HG02885 (cell line): ENCODE measurements at regions not wholly inside any gene's neighbourhood (a gene's known extent, or its start where the extent isn't known, plus 50 kb on each side); places are given as distances from the start of the nearest gene placed in this dataset.

Experiments used
- ATAC-seq: cut with Tn5 transposase; IDR thresholded peaks from one replicate; pipeline ENCODE4 v1.9.1; 2021; ENCODE audit warnings: mild to moderate bottlenecking; ENCODE audit not compliant: unreplicated experiment, poor library complexity

DNA sequence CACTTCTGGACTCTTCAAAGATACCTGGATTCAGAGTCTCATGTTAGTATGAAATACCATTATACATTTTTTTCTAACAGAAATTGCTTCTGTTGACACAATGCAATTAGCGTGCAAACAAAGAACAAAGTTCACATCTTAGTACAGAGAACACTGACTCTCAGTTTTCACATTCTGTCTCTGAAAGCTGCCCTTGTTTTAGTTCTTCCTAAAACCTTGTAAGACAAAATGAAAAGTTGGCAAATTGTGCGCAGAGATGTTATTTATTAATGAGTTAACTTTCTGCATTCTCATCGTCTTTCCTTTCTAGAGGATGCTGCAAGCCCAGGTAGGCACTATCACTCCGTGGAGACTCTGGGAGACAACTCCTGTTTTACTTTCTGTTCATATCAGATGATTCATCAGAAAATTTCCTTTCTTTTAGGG, 377.3 kb upstream of the POU3F3 start:
- ATAC-seq: no peak

DNA sequence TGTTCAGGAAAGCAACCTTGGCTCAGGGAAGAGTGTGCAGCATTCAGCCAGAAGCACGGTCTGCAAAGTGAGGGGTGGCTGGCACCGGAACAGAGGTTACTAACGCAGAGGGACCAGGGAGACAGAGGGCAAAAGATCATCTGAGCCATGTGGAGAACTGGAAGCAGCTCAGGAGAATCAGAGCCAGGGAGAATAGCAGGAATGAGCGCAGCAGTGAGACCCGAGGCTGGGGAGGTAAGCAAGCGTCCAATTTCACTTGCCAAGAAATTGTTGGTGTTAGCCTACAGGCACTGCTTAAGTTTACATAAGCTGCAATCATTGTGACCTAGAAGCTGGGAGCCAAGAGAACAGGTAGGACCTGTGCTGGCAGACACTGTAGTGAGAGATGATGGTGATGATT, 372.6 kb upstream of the POU3F3 start:
- no peak for ATAC-seq

DNA sequence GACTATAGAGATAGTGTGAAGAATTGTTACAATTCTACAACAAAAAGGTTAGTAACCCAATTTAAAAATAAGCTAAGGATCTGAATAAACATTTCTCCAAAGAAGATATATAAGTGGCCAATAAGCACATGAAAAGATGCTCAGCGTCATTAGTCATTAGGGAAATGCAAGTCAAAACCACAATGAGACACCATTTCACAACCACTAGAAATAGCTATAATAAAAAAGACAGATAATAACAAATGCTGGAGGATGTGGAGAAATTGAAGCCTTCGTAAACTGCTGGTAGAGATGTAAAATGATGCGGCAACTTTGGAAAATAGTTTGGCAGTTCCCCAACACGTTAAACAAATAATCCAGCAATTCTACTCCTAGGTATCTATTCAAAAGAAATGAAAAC, 366.5 kb upstream of the POU3F3 start:
- no peak for ATAC-seq

DNA sequence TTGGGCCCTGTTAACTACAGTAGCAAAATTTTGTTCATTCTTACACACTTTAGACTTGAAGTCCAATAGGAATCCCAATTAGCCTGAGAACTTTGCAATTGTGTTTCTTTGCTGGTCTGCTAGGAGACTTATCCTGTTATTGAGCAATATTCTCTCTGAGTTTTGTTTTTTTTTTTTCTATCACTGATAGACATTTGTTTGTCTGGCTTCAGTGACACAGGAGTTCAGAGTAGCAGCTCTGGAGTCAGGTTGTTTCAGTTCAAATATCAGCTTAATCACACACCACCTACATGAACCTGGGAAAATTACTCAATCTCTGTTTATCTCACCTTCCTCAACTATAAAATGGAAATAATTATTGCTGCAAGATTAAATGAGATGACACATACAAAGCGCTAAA, 360.2 kb upstream of the POU3F3 start:
- ATAC-seq: no peak

DNA sequence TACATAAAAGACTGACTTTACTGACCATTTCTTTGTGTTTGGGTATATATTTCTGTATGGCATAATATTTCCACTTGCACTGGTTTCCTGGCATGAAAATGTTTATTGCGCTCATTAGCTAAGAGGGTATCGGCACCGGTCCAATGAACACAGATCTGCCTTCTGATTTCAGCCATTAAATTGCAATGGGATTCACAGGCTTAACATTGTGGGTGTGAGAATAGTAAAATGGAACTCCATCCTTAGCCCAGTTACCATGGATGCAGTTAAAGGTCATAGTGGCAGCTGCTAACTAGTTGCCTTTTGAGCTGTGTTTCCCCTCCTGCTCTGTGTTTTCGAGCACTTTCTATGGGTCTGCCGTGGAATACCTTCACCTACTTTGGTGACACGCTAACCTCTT, 352.6 kb upstream of the POU3F3 start:
- no peak for ATAC-seq

DNA sequence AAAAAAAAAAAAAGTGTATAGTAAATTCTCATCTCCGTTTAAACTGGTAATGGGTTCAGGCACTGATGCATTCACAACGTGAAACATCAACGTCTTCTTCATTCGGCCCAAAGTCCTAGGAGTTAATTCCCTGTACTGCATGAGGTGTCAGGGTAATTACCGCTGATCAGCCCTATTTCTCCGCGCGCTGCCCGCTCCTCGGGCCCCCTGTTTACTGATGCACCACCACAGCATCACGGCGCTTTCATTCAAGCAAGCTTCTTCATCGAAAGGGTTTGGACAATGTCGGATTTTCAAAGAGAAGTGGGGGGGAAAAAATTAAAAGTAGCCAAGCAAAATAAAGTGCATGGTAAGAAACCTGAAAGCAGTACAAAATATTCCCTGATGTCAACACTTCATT, 352.0 kb upstream of the POU3F3 start:
- no peak for ATAC-seq

DNA sequence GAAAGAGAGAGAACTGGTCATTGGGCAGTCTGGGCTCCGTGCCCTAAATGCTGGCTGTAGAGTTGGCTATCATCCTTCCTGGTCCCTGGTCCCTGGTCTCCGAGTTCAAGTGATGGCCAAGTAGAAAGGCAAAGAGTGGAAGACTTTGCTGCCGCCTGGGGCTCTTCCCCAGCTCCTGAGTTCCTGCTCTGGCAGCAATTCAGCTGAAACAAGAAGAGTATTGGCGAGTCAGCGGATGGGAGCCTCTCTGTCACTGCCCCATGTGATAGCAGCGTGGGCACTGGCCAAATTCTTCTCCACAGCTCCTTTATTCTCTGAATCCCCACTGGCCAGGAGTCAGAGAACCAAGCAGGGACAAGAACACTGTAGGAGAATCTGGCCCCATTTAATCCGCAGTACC, 351.0 kb upstream of the POU3F3 start:
- ATAC-seq: no peak

DNA sequence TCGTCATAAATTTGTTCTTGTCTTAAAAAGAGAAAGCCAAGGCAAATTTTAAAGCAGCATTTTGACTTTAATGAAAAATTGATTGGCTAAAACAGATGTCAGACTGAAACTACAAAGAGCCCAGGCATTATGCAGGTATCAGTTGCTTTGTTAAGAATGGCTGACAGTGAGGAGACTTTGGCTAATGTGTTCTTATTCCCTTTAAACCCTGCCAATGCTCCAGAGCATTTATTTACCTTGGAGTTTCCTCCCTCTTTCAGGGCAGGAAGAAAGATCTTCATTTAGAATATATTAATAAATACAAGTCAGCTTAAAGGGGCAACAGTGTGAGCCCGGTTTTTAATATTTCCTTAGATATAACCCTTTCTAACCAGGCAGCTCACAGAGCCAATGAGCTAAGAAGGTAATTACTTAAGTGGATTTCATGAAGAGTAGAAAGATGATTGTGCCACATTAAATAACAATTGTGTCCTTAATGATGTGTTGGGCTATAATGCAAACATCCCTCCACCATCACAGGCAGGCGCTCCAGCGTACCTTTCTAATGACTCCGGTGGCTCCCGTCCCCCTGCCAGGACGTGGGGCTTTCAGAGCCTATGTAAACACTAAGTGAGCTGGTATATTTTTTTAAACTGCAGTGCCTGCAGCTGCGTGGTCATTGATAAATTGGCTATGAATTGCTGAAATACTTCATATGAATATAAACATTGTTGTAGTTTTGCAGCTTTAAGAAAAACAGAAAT, 349.4 kb upstream of the POU3F3 start:
- no peak for ATAC-seq

DNA sequence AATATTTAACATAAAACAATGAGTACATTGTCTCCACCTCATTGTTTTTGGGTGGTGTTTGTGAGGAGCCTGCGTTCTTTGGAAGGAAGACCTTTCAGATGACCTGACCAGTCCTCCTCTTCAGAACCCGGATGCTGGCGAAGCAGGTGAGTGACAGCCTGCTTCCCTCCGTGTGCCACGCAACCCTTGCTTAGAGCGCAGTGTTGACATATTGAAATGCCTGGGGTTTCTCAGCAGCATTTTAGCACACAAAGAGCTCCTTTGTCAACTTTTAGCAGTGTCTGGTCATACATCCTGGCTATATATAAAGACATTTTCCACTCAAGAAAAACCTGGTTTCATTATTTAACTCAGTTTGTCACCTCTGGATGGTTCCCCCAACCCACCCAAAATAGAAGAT, 335.7 kb upstream of the POU3F3 start:
- no peak for ATAC-seq

DNA sequence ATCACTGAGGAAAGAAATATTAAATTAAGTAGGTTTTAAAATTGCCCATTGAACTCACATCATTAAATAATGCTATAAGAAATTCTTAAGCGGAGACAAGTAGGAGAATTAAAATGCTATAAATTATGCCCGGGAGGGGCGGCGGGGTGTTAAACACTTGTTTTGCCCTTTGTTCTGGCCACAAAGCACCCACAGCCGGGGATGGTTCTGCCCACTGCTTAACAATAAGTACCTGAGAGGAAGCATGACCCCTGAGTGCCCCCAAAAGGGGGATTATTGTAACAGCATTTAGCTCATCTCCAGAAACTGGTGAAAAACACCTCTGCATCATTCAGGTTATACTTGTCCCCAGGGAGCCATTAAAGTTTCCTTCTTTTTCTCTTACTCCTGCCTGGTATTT, 332.7 kb upstream of the POU3F3 start:
- ATAC-seq: no peak

DNA sequence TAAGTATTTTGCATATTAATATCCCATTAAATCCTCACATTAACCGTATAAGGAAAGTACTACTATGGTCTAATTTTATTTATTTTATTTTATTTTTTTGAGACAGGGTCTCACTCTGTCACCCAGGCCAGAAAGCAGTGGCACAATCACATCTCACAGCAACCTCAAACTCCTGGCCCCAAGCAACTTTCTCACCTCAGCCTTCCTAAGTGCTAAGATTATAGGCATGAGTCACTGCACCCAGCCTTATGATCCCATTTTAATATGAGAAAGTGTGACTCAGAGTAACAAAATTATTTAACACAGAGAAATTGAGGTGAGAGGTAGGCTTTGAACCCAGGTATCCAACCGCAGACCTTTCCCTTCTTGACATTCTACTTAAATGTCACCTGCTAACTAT, 330.0 kb upstream of the POU3F3 start:
- no peak for ATAC-seq

DNA sequence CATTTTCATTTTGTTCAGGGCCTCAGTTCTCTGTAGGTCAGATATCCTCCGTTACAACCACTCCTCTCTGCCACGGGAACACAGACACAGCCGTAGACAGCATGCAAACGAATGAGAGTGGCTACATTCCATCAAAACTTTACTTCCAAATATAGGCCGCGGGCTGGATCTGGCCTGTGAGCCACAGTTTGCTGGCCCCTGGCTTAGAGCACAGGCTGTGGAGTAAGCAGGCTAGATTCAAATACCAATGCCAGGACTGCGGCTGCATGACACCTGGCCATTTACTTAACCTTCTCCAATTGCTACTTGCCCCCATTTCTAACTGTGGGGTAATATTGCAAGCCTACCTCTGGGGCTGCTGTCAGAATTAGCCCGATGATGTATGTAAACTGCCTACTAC, 325.8 kb upstream of the POU3F3 start:
- ATAC-seq: no peak

DNA sequence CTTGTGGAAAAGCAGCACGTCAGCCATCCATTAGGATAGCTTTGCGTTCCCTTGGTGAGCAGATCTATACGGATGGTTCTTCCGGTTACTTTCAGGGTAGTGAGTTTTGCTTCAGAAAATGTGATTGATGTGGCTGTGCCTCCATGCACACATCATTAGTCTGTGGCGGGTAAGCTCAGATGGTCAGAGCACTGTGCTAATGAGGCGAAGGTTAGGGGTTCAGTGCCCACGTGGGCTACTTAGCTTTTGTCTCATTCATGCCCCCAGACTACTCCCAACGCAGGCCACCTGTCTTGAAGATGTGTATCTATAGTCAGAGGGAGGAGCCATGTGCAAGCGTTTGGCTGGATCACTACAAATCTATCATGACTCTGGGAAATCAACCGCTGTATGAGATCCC, 322.8 kb upstream of the POU3F3 start:
- ATAC-seq: no peak

DNA sequence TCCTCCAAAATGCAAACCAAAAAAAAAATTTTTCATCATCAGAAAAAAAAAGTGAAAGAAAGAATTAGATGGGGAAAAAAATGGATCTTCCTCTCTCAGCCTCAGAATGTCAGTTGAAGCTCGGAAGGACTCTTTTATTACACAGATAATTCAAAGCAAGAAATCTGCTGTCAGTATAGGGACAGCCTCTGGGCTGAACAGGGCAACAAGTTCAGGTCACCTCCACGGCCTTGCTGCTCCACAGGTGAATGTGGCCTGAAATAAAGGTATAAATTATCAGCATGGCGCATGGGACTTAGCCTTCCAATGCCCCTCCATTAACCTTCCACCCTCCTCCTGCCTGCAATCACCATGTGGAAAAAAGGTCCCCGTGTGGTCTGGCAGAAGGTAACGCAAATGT, 316.8 kb upstream of the POU3F3 start:
- ATAC-seq: no peak

DNA sequence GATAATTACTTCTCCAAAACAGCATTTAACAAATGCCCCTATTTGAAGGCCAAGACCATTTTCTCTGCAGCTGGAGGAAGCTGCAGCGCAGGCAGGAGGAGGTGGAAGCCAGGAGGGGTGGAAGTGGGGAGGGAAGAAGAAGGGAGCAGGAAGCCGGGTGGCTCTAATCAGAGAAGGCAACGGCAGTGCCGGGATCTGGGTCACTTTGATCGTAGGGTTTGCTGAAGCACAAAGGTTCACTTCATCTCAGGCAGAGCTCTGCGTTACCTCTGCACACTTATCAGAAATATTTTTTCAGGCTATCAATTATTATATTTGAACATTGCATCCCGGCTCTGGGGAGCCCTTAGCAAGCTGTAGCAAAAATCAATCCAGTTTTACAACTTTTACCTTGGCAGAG, 315.8 kb upstream of the POU3F3 start:
- ATAC-seq: no peak

DNA sequence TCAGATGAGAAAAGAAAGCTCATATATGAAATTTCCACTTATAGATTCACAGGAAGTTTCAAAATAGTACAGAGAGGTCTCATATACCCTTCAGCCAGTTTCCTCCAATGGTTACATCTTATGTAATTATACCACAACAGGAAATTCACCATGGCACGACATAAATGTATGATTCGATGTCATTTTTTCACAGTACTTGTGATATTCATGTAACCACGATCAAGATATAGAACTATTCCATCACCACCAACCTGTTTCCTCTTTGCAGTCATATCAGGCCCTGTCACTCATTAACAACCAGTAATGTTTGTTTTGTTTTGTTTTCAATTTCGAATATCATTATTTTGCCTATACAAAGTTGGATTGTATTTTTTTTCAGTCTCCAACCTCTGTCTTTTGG, 314.3 kb upstream of the POU3F3 start:
- ATAC-seq: no peak

DNA sequence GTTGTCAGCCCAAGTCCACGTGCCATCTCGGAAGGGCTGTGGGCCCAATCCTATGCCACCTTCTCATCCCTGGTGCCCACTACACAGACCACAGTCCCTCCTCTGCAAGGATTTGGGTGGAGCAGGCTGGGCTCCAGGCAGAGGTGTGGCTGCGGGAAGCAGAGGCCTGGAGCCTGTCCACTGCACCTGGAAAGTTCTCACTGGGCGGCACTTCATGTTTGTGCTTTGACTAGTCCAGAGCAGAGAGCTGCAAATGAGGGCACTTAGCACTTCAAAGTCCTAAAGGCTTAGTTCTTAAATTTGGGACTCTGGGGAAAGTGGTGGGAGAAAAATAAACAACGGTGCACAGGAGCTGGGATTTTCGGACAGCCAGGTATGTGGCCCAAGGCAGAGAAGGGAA, 308.9 kb upstream of the POU3F3 start:
- no peak for ATAC-seq

DNA sequence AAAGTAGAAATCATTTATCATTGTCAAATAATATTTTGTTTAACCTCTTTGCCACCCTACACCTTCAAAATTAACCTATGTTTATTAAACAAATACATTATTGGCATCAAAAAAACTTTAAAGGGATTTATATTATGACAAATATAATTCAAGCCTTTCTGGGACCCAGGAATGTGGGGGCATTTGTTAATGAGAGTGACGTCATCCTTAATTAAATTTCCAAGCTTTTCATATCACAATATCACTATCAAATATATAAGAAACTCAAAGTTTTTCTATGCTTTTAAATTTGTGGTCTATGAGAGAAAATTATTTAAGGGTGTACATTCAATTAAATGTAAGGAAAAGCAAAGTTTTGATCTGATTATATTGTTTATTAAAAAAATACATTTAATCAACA, 307.4 kb upstream of the POU3F3 start:
- no peak for ATAC-seq

DNA sequence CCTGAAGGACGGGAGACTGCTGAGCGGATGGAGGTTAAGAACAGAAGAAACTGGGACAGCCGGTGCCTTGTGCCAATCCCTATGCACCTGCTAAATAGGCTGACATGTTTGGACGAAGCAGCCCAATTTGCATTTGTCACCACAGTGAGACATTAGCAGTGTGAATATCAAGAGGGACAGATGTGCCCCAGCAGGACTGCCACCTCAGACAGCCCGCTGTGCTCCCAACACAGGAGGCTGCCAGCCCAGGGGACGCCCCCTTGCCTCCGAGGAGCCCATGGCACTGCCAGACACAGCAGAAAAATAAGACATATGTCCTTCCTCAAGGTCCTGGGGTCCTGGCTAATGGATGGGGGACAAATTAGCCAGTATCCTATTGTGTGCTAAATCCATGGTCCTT, 306.7 kb upstream of the POU3F3 start:
- ATAC-seq: no peak

DNA sequence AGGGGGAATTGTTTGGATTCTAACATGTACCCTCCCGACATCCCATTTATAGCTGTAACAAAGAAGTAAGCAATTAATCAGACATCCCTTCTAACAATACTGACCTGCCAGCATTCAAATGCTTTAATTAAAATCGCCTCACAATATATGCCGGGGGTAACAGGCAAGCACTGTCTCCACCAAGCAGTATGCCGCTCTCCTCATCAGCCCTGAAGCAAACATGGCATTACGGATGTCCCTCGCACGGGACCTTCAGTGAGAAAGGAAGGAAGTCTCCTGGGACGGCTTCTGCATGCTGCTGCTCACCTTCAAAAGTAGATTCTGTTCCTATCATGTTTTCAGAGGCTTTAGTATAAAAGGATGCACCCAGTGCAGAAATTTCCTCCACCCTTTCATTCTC, 292.7 kb upstream of the POU3F3 start:
- ATAC-seq: no peak

DNA sequence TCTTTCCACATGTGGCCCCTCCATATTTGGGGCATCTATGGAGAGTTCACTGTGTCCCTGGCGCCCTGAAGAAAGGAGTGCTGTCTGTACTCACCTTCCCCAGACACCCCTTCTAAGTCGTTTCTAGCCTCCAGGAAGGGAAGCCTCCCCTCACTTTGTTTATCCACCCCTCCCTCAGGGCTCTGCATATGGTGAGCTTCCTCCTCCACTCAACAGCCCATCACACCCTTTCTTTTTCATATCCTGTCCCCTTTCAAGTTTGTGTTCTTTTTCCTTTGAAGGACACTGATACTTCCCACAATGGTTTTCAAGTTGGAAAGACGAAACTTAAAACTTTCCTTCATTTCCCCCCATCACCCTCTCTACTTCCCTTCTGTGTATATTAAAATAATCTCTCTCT, 291.4 kb upstream of the POU3F3 start:
- ATAC-seq: no peak

DNA sequence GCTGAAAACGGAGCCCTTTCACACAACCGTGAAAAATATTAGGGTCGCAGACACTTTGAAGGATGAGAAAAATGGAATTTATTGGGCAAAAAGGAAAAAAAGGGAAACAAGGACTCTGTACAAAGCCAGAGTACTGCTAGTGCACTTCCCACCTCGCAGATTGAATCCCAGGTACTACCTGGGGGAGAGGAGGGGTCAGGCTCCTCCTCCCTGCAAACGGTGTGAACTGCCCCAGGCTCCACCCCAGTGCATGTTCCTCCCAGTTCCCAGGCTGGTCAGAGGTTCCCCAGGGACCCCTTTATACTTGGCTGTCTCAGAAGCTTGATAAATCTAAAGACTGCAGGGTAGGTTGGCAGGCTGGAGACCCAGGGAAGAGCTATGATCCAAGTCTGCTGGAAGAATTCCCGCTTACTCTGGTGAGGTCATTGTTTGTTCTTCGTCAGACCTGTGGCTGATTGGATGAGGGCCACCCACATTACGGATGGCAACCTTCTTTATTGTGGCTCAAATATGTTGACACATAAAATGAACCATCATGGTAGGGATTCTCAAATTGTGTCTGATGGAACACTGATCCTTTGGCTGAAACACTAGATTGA, 290.4 kb upstream of the POU3F3 start:
- no peak for ATAC-seq
